Hematopoietic multipotent progenitor cell treated with erythropoietin and hydrocortisone succinate and interleukin-3 and kit ligand, for 15 days (in vitro differentiated cells): ENCODE measurements at regions not wholly inside any gene's neighbourhood (a gene's known extent, or its start where the extent isn't known, plus 50 kb on each side); places are given as distances from the start of the nearest gene placed in this dataset.

Experiments
- DNase-seq: peaks from one replicate; pipeline ENCODE4 v3.0.0-alpha.2; 2015; ENCODE audit warnings: low spot score

DNA sequence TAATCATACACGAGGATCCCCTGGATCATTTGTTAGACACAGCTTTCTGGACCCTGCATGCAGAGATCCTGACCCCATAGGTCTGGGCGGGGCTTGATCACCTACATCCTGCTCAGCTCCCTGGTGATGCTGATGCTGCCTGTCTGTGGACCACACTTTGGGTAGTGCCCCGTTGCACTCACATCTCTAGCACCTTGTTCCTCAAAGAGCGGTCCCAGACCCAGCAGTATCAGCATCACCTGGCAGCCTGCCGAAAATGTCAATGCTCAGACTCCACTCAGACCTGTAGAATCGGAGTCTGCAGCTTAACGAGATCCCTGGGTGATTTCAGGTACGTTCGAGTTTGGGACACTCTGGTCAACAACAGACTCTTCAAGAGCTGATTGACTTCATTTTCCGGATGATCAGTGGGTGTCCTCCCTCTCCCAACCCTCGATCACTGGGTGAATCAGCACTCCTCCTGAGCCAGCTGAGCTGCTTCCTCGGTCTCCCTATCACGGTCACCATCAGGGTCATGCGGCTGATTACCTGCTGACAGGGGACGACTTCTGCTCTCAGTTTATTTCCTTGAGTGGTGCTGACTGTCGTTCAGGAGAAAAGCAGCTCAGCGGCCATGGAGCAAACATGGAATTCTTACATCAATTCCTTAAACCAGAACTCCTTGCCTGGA is 150.6 kb upstream of the RAB12 start:
- DNase-seq: no peak

GRCh38 chr18:8460748-8461147 is 148.5 kb upstream of the RAB12 start:
- DNase-seq: no peak

- DNase-seq: no peak
Measured at GRCh38 chr18:8461544-8461943, 147.7 kb upstream of the RAB12 start.

GRCh38 chr18:8462651-8463185 is 146.5 kb upstream of the RAB12 start:
- DNase-seq: no peak

GRCh38 chr18:8463791-8464190 is 145.4 kb upstream of the RAB12 start:
- no peak for DNase-seq

- DNase-seq: no peak
Measured at GRCh38 chr18:8468191-8468590, 141.0 kb upstream of the RAB12 start.

DNA sequence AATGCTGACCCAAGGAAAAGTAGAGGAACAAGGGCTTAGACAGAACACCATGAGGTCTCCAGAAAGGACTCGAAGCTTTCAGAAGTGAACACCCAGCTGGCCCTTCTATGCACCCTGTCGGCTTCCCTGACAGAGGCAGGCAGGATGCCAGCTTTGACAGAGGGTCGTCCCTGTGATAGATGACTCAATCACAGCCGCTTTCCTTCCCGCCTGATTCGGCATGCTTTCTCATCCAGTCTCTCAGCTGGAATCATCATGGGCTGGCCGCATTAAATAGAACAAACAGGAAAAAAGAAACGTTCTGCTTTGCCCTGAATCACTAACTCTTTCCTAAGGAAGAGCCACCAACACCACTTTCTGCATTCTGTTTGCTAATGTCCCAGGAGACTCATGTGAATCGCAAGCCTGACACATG is 140.3 kb upstream of the RAB12 start:
- no peak for DNase-seq

- no peak for DNase-seq
Measured at GRCh38 chr18:8469544-8470130, 139.6 kb upstream of the RAB12 start.

DNA sequence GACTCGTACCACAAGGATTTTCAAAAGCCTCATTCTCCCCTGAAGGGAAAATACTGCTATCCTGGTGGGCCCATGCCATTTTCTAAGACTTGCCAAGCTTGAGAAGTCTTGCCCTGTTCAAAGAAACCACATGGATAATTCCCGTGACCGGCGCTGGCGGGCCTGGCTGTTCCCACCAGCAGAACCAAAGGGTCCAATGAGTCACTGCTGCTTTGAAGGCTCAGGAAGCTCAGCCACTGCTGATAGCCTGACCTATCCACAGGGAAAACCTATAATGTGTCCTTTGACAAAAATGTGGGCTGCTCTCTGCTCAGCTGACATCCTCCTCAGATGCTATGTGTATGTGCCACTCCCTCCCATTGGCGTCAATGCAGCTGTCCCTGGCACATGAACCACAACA is 137.9 kb upstream of the RAB12 start:
- no peak for DNase-seq

DNA sequence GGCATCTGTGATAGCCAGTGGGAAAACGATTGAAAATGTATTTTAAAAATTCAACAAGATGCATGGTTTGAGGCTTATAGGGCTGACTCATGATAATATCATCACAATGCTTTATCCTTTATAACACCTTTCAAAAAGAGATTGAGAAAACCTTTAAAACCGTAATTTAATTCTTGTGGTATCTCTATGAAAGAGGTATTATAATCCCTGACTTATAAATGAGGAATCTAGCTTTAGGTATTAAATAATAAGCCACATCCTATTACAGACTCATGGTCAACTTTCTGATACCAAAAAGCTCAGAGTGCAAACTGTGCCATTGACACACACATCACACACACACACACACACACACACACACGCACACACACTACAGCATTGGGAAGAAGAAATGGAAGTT is 134.6 kb upstream of the RAB12 start:
- DNase-seq: no peak

DNA sequence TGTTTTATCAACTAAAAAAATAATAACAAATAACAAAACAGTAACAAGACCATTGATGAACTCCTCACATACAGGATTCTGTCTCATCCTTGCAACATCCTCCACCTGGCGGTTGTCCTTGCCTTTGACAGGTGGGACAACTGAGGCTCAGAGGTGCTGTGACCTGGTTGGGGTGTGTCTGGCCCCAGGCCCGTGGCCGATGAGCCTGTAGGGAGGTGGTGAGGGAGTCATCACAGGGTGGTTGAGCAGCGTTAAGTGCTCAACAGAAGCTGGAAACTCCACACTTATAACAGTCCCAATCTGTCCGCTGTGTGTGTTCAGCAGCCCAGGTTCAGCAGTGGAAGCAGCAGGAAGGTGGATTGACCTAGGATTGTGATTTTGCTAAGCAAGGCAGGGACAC is 131.6 kb upstream of the RAB12 start:
- no peak for DNase-seq

- DNase-seq: peak; percentile 60
Measured at GRCh38 chr18:8478166-8478967, 130.9 kb upstream of the RAB12 start.

- DNase-seq: no peak
Measured at GRCh38 chr18:8478968-8479370, 130.3 kb upstream of the RAB12 start.

GRCh38 chr18:8479789-8480188 is 129.4 kb upstream of the RAB12 start:
- DNase-seq: no peak

DNA sequence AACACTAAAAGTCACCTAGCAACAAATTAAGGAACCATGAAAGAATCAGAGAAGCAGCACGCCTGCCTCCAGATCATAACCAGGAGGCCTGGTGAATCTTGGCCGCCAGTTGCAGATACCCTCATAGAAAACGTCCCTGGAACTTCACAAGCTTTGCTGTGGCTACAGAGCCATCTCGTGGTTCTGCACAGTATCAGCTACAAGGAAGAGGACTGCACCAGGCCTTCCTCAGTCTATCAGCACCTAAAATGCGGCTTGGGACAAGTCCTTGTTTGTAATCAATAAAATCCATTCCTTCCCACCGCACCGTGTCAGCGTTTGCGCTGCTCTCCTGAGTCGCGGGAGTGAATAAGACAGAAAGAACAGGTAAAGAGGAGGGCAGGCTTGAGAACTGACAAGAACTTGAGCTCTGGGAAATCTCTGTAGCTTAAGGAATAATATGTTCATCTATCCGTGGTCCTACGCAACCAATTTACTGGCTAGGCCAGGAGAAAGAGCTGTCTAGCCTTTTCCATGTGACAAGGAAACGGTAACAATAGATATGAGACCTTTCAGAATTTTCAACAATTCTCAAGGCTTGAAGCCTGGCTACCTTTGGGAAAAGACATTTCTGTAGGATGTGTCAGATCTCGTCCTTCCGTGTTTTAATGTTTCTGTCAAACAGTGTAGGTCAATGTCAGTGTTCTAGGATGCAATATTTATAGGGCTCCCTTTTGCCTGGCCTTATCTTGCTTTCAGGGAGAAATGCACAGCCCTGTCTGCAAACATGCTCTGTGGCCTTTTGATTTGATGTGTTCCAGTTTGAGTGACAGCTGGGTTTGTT is 128.5 kb upstream of the RAB12 start:
- no peak for DNase-seq

- DNase-seq: no peak
Measured at GRCh38 chr18:8484951-8485350, 124.3 kb upstream of the RAB12 start.

- DNase-seq: no peak
Measured at GRCh38 chr18:8489761-8490160, 119.5 kb upstream of the RAB12 start.

DNA sequence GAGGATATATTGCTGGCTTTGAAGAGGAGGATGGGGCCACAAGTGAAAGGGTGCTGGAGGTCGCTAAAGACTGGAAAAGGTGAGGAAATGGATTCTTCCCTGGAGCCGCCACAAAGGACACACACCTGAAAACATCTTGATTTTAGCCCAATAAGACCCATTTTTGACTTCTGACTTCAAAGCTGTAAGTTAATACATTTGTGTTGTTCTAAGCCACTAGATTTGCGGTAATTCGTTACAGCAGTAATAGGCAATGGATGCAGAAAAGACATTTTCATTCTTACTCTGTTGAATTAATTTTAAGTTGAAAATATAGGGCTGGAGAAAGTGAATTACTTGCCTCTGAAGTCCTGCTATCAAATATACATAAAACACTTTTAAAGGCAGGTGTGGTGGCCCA is 117.7 kb upstream of the RAB12 start:
- DNase-seq: no peak

GRCh38 chr18:8493141-8493540 is 116.1 kb upstream of the RAB12 start:
- DNase-seq: no peak

DNA sequence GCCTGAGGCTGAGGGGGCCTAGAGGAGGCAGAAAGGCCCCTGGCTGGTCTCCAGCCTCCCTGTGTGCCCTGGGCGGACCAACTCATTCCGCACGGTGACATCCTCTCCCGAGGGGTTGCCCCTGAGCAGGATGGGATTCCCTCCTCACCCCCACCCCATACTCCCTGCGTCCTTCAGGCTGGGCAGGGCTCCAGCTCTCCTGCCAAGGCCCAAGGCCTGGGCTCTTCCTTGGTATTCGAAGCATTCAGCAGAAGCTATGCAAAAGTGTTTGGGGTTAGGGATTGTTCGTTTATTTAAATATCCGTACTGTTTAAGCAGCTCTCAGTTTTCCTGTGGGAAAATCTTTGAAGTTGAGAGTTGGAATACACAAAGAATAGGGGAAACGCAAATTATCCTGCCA is 113.1 kb upstream of the RAB12 start:
- DNase-seq: no peak

- no peak for DNase-seq
Measured at GRCh38 chr18:8498905-8499304, 110.3 kb upstream of the RAB12 start.
